HepG2 (cell line): ENCODE measurements at regions not wholly inside any gene's neighbourhood (a gene's known extent, or its start where the extent isn't known, plus 50 kb on each side); places are given as distances from the start of the nearest gene placed in this dataset.

Experiments
- ATAC-seq: fragments of 200-7000 bp; cut with Tn5 transposase; 3 replicates; pipeline ENCODE4 v1.9.1; 2020; ENCODE audit warnings: mild to moderate bottlenecking, moderate library complexity
- BruUV-seq: library from RNA; stranded (reverse); fragments of 400-500 nt; replicated peaks from 2 replicates; lab custom pipeline; 2021; lab: Mats Ljungman, UMichigan
- CTCF ChIA-PET: fragments of 300-600 bp; formaldehyde crosslinking; extraction: SDS; loops from one replicate; lab custom pipeline; 2021; ENCODE audit warnings: low total read pairs, inconsistent platforms, low intra/inter-chr PET ratio; lab: Yijun Ruan, JAX
- POLR2A ChIA-PET: fragments of 350-600 bp; sonication (Branson Sonifier 250); formaldehyde crosslinking; loops from one replicate; lab custom pipeline; 2020; ENCODE audit warnings: antibody characterized with exemption, inconsistent platforms; lab: Yijun Ruan, JAX
- DNase-seq: peaks from one replicate; pipeline ENCODE4 v3.0.0-alpha.2; 2015; ENCODE audit warnings: low spot score
- FAIRE-seq: peaks from 3 replicates; lab custom pipeline; 2011; peaks lifted over from hg19 to GRCh38; lab: Jason Lieb, UNC
- H2AFZ ChIP-seq: one replicate; pipeline ENCODE4 v1.6.1; 2011; ENCODE audit warnings: low read length, inconsistent platforms
- H3K27ac ChIP-seq: fragments of 300-600 bp; 3 replicates; pipeline ENCODE4 v1.8.0; 2011; ENCODE audit warnings: mixed run types, mild to moderate bottlenecking, mixed read lengths, low read length, inconsistent platforms; ENCODE audit not compliant: insufficient read depth; ENCODE audit errors: extremely low read length
- H3K27me3 ChIP-seq, 2 experiments: fragments of 200-600 bp in 1 of 2; 2 replicates in 1 of 2; 3 replicates in 1 of 2; pipeline versions ENCODE4 v1.6.0 to v1.8.0; 2011; ENCODE audit warnings: low read length in 2 of 2, mild to moderate bottlenecking in 2 of 2, moderate library complexity in 2 of 2, inconsistent platforms in 1 of 2; ENCODE audit not compliant: insufficient read depth in 2 of 2, control insufficient read depth in 1 of 2
- H3K36me3 ChIP-seq, 2 experiments: fragments of 200-600 bp in 1 of 2; replicated peaks in 1 of 2; 2 replicates in 1 of 2; 3 replicates in 1 of 2; pipeline versions ENCODE4 v1.5.1 to v1.8.0; 2011; ENCODE audit warnings: low read length in 2 of 2, inconsistent platforms in 1 of 2; ENCODE audit not compliant: insufficient read depth in 2 of 2, control insufficient read depth in 1 of 2
- H3K4me1 ChIP-seq: 2 replicates; pipeline ENCODE4 v1.5.1; 2012; ENCODE audit warnings: low read length, inconsistent platforms; ENCODE audit not compliant: insufficient read depth
- H3K4me2 ChIP-seq: 2 replicates; pipeline ENCODE4 v1.6.0; 2011; ENCODE audit warnings: low read depth, low read length, inconsistent platforms
- H3K4me3 ChIP-seq, 3 experiments: fragments of 200-600 bp in 1 of 3; sonication (generic), shearing (Covaris generic) in 1 of 3; replicated peaks in 1 of 3; 2 replicates each; pipeline ENCODE4 v1.5.1; 2011 to 2016; ENCODE audit warnings: low read length in 3 of 3, inconsistent platforms in 2 of 3, low read depth in 2 of 3, mild to moderate bottlenecking in 2 of 3, control low read depth in 1 of 3, mixed read lengths in 1 of 3; ENCODE audit not compliant: insufficient read depth in 1 of 3
- H3K79me2 ChIP-seq: one replicate; pipeline ENCODE4 v1.6.1; 2011; ENCODE audit warnings: low read length, inconsistent platforms; ENCODE audit not compliant: insufficient read depth
- H3K9ac ChIP-seq: 2 replicates; pipeline ENCODE4 v1.6.0; 2011; ENCODE audit warnings: mild to moderate bottlenecking, low read depth, low read length, inconsistent platforms; ENCODE audit not compliant: insufficient read depth
- H3K9me3 ChIP-seq: 2 replicates; pipeline ENCODE4 v1.5.1; 2012; ENCODE audit warnings: mild to moderate bottlenecking, low read length
- H4K20me1 ChIP-seq: 2 replicates; pipeline ENCODE4 v1.6.0; 2011; ENCODE audit warnings: inconsistent platforms, mild to moderate bottlenecking, low read length, moderate library complexity; ENCODE audit not compliant: insufficient read depth
- BCL6 ChIP-seq: IDR thresholded peaks from 2 replicates; pipeline ENCODE4 v1.6.1; 2016; ENCODE audit warnings: missing genetic modification reagents, missing compliant biosample characterization
- HNRNPLL ChIP-seq: fragments of 200-400 bp; formaldehyde crosslinking; IDR thresholded peaks from 2 replicates; pipeline ENCODE4 v1.6.1; 2017; ENCODE audit warnings: mild to moderate bottlenecking, low read depth, low read length; ENCODE audit not compliant: poor library complexity, severe bottlenecking
- KDM1A ChIP-seq: IDR thresholded peaks from 2 replicates; pipeline ENCODE4 v1.6.1; 2016; ENCODE audit warnings: missing compliant biosample characterization
- KMT2B ChIP-seq: IDR thresholded peaks from 2 replicates; pipeline ENCODE4 v1.6.1; 2016; ENCODE audit warnings: missing genetic modification reagents, missing compliant biosample characterization
- MAFG ChIP-seq: sonication (generic); formaldehyde crosslinking; IDR thresholded peaks from 2 replicates; pipeline ENCODE4 v1.5.1; 2020; ENCODE audit warnings: mild to moderate bottlenecking, missing genetic modification reagents
- RBAK ChIP-seq: sonication (generic); formaldehyde crosslinking; IDR thresholded peaks from 2 replicates; pipeline ENCODE4 v1.5.1; 2020; ENCODE audit warnings: mild to moderate bottlenecking, missing genetic modification reagents
- TCF7 ChIP-seq: sonication (generic); IDR thresholded peaks from 2 replicates; pipeline ENCODE4 v1.6.1; 2016; ENCODE audit warnings: antibody characterized with exemption, low read depth
- THAP7 ChIP-seq: sonication (generic); formaldehyde crosslinking; IDR thresholded peaks from 2 replicates; pipeline ENCODE4 v1.8.1; 2023; ENCODE audit warnings: mild to moderate bottlenecking, missing genetic modification reagents
- ZBTB3 ChIP-seq: sonication (generic); formaldehyde crosslinking; IDR thresholded peaks from 2 replicates; pipeline ENCODE4 v1.4.0; 2020; ENCODE audit warnings: low read depth, mild to moderate bottlenecking, moderate library complexity, missing genetic modification reagents, borderline replicate concordance
- ZBTB37 ChIP-seq: sonication (generic); formaldehyde crosslinking; IDR thresholded peaks from 2 replicates; pipeline ENCODE4 v1.4.0; 2020; ENCODE audit warnings: mild to moderate bottlenecking, missing genetic modification reagents
- ZBTB38 ChIP-seq: sonication (generic); formaldehyde crosslinking; IDR thresholded peaks from 2 replicates; pipeline ENCODE4 v1.5.1; 2020; ENCODE audit warnings: mild to moderate bottlenecking, missing genetic modification reagents
- ZFP36L1 ChIP-seq: sonication (generic); formaldehyde crosslinking; IDR thresholded peaks from 2 replicates; pipeline ENCODE4 v1.8.0; 2022; ENCODE audit warnings: mild to moderate bottlenecking, missing genetic modification reagents, moderate library complexity
- ZIK1 ChIP-seq: sonication (generic); formaldehyde crosslinking; IDR thresholded peaks from 2 replicates; pipeline ENCODE4 v1.5.0; 2020; ENCODE audit warnings: mild to moderate bottlenecking, low read depth, missing genetic modification reagents, borderline replicate concordance
- ZKSCAN5 ChIP-seq: sonication (generic); formaldehyde crosslinking; IDR thresholded peaks from 2 replicates; pipeline ENCODE4 v1.5.1; 2020; ENCODE audit warnings: mild to moderate bottlenecking, missing genetic modification reagents
- ZNF275 ChIP-seq: sonication (generic); formaldehyde crosslinking; IDR thresholded peaks from 2 replicates; pipeline ENCODE4 v1.8.0; 2022; ENCODE audit warnings: missing genetic modification reagents, mild to moderate bottlenecking, inconsistent platforms, borderline replicate concordance
- ZNF432 ChIP-seq: sonication (generic); formaldehyde crosslinking; IDR thresholded peaks from 2 replicates; pipeline ENCODE4 v1.5.0; 2020; ENCODE audit warnings: missing genetic modification reagents, mild to moderate bottlenecking, borderline replicate concordance
- ZNF552 ChIP-seq: sonication (generic); formaldehyde crosslinking; IDR thresholded peaks from 2 replicates; pipeline ENCODE4 v1.9.0; 2022; ENCODE audit warnings: missing genetic modification reagents, mild to moderate bottlenecking, borderline replicate concordance
- ZNF788 ChIP-seq: sonication (generic); formaldehyde crosslinking; IDR thresholded peaks from 2 replicates; pipeline ENCODE4 v1.5.0; 2020; ENCODE audit warnings: mild to moderate bottlenecking, missing genetic modification reagents, borderline replicate concordance
- in situ Hi-C: cut with HindIII; loops from 2 replicates; pipeline ENCODE4 v1.10.0; 2017; ENCODE audit warnings: low pct_unique_long_range_greater_than_20kb; ENCODE audit not compliant: extremely low pct_ligation_motif_present
- intact Hi-C: fragments of 100-400 bp; cut with micrococcal nuclease; formaldehyde crosslinking; loops from one replicate; pipeline ENCODE4 v1.10.0; 2022; ENCODE audit not compliant: unreplicated experiment
- TF ChIP-seq, protein P1 (sequence below): sonication (generic); formaldehyde crosslinking; IDR thresholded peaks from 2 replicates; pipeline ENCODE4 v1.5.1; 2020; ENCODE audit warnings: missing genetic modification reagents, mild to moderate bottlenecking, borderline replicate concordance
- TF ChIP-seq, protein P2 (sequence below): sonication (generic); formaldehyde crosslinking; IDR thresholded peaks from 2 replicates; pipeline ENCODE4 v1.4.0; 2020; ENCODE audit warnings: mild to moderate bottlenecking, missing genetic modification reagents

GRCh38 chr4:131635191-131635590, 1513.9 kb upstream of the PCDH10 start:
- Histone ChIP-seq H3K79me2 (no peaks in the 10 kb centered on the region), H3K9ac (no peak overlapping the region)
- BruUV-seq: no TSS peak
- TF ChIP-seq BCL6 (no peak), ZBTB38 (CRISPR knock-in tag) (no peak), ZBTB37 (CRISPR knock-in tag) (no peak), THAP7 (CRISPR knock-in tag) (no peak), ZKSCAN5 (CRISPR knock-in tag) (no peak), TCF7 (no peak), MAFG (no peak), ZIK1 (CRISPR knock-in tag) (no peak), KDM1A (CRISPR knock-in tag) (no peak), RBAK (no peak), ZNF552 (no peak), ZFP36L1 (CRISPR knock-in tag) (no peak), ZBTB3 (CRISPR knock-in tag) (no peak), HNRNPLL (no peak), ZNF432 (CRISPR knock-in tag) (no peak), ZNF275 (no peak), ZNF788 (CRISPR knock-in tag) (no peak), KMT2B (CRISPR knock-in tag) (no peak)
- TF ChIP-seq, protein P1, sequence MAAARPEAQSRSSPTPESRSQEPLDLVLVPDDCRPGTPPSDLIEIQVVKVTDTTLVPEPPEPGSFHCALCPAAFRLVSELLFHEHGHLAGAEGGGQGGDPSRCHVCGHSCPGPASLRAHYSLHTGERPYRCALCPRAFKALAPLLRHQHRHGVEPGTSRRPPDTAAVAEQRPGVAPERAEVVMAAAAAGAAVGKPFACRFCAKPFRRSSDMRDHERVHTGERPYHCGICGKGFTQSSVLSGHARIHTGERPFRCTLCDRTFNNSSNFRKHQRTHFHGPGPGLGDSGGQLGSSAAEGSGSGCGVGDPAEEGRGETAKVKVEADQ (CRISPR knock-in tag): no peak
- TF ChIP-seq, protein P2, sequence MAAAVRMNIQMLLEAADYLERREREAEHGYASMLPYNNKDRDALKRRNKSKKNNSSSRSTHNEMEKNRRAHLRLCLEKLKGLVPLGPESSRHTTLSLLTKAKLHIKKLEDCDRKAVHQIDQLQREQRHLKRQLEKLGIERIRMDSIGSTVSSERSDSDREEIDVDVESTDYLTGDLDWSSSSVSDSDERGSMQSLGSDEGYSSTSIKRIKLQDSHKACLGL (CRISPR knock-in tag): no peak
- TF ChIP-seq, all 625 proteins: peak for 0
- ATAC-seq (no peak), FAIRE-seq (no peak), DNase-seq (no peak)
- H3K4me2 ChIP-seq: no peak overlapping the region
- ChIA-PET POLR2A (no interaction called here), CTCF (no interaction called here)
- intact Hi-C loops: no loop called here
- no peaks in the 10 kb centered on the region for H3K27me3 ChIP-seq
- in situ Hi-C loops: no loop called here
- no peaks in the 10 kb centered on the region for H4K20me1 ChIP-seq
- no peak overlapping the region for H3K4me3 ChIP-seq
- no peaks in the 10 kb centered on the region for H3K4me1 ChIP-seq
- no peak overlapping the region for H3K27ac ChIP-seq
- no peak overlapping the region for H2AFZ ChIP-seq
- no peaks in the 10 kb centered on the region for H3K36me3 ChIP-seq
- H3K9me3 ChIP-seq: peaks cover 55% of the 10 kb centered on the region
